ENCODE measurements at regions not wholly inside any gene's neighbourhood (a gene's known extent, or its start where the extent isn't known, plus 50 kb on each side); places are given as distances from the start of the nearest gene placed in this dataset.

- TF ChIP-seq CTCF (IDR thresholded peaks at IDR 0.05) (no peak), POLR2A (IDR thresholded peaks at IDR 0.05) (no peak)
Observed at GRCh38 chr4:65791812-65792308, 121.6 kb upstream of the EPHA5 start.
